ENCODE measurements at regions not wholly inside any gene's neighbourhood (a gene's known extent, or its start where the extent isn't known, plus 50 kb on each side); places are given as distances from the start of the nearest gene placed in this dataset.

- TF ChIP-seq POLR2A (IDR thresholded peaks at IDR 0.05): no peak
- TF ChIP-seq EP300 (IDR thresholded peaks at IDR 0.05): no peak
- TF ChIP-seq POLR2AphosphoS5 (IDR thresholded peaks at IDR 0.05): no peak
- TF ChIP-seq CTCF (IDR thresholded peaks at IDR 0.05): no peak
- intact Hi-C loops (cut with DNase I): no loop called here
- Histone ChIP-seq H3K4me3 (no peak overlapping the region), H3K27me3 (no peaks in the 10 kb centered on the region), H3K36me3 (no peaks in the 10 kb centered on the region), H3K9me3 (no peaks in the 10 kb centered on the region), H3K27ac (no peak overlapping the region), H3K4me1 (peaks cover 0 to 10% (median 0%) of the 10 kb centered on the region in 4 donors)
- 87 to 92% methylated on average over 4 of the region's 4 CpGs for WGBS, 2 donors
- no peak for DNase-seq
These were observed 200.7 kb downstream of the TLE3 start for GRCh38 chr15:69897061-69897460.

GRCh38 chr15:69897471-69898237 lies 200.1 kb downstream of the TLE3 start:
- Histone ChIP-seq H3K9me3 (no peaks in the 10 kb centered on the region), H3K36me3 (no peaks in the 10 kb centered on the region), H3K27me3 (no peaks in the 10 kb centered on the region), H3K4me3 (no peak overlapping the region), H3K4me1 (peaks cover 0 to 10% (median 0%) of the 10 kb centered on the region in 4 donors), H3K27ac (no peak overlapping the region)
- TF ChIP-seq EP300 (IDR thresholded peaks at IDR 0.05): no peak
- TF ChIP-seq CTCF (IDR thresholded peaks at IDR 0.05): no peak
- no peak for TF ChIP-seq POLR2AphosphoS5 (IDR thresholded peaks at IDR 0.05)
- TF ChIP-seq POLR2A (IDR thresholded peaks at IDR 0.05): no peak
- WGBS, 2 donors: 87 to 88% methylated on average over 9 of the region's 9 CpGs
- intact Hi-C loops (cut with DNase I): no loop called here
- no peak for DNase-seq

- intact Hi-C loops (cut with DNase I): no loop called here
- Histone ChIP-seq H3K4me3 (no peak overlapping the region), H3K9me3 (no peaks in the 10 kb centered on the region), H3K27me3 (no peaks in the 10 kb centered on the region), H3K27ac (no peak overlapping the region), H3K36me3 (no peaks in the 10 kb centered on the region), H3K4me1 (peaks cover 0 to 10% (median 0%) of the 10 kb centered on the region in 4 donors)
- no peak for TF ChIP-seq POLR2A (IDR thresholded peaks at IDR 0.05)
- no peak for TF ChIP-seq POLR2AphosphoS5 (IDR thresholded peaks at IDR 0.05)
- DNase-seq: no peak
- 94 to 97% methylated on average over 2 of the region's 2 CpGs for WGBS, 2 donors
These were observed 199.5 kb downstream of the TLE3 start for GRCh38 chr15:69898243-69898642.

GRCh38 chr15:69902414-69903062 lies 195.2 kb downstream of the TLE3 start:
- 74 to 87% methylated on average over 7 of the region's 7 CpGs for WGBS, 2 donors
- Histone ChIP-seq H3K4me1 (no peaks in the 10 kb centered on the region), H3K36me3 (no peaks in the 10 kb centered on the region), H3K4me3 (no peak overlapping the region), H3K9me3 (no peaks in the 10 kb centered on the region), H3K27ac (no peak overlapping the region), H3K27me3 (no peaks in the 10 kb centered on the region)
- intact Hi-C loops (cut with DNase I): no loop called here
- DNase-seq: no peak
- no peak for TF ChIP-seq EP300 (IDR thresholded peaks at IDR 0.05)

- Histone ChIP-seq H3K27me3 (no peaks in the 10 kb centered on the region), H3K4me3 (no peak overlapping the region), H3K27ac (no peak overlapping the region), H3K36me3 (no peaks in the 10 kb centered on the region), H3K4me1 (no peaks in the 10 kb centered on the region), H3K9me3 (no peaks in the 10 kb centered on the region)
- no peak for TF ChIP-seq EP300 (IDR thresholded peaks at IDR 0.05)
- no peak for TF ChIP-seq CTCF (IDR thresholded peaks at IDR 0.05)
- no peak for TF ChIP-seq POLR2AphosphoS5 (IDR thresholded peaks at IDR 0.05)
- no peak for TF ChIP-seq POLR2A (IDR thresholded peaks at IDR 0.05)
- intact Hi-C loops (cut with DNase I): no loop called here
- no peak for DNase-seq
- 66 to 74% methylated on average over 11 of the region's 11 CpGs for WGBS, 2 donors
These were observed 193.9 kb downstream of the TLE3 start for GRCh38 chr15:69903470-69904469.

Measured in sigmoid colon (tissue), 6 donors.